RWPE2 (cell line): ENCODE measurements at regions not wholly inside any gene's neighbourhood (a gene's known extent, or its start where the extent isn't known, plus 50 kb on each side); places are given as distances from the start of the nearest gene placed in this dataset.

Source experiments
- ATAC-seq: fragments of 200-7000 bp; cut with Tn5 transposase; 3 replicates; pipeline ENCODE4 v1.9.1; 2021; ENCODE audit warnings: low read depth
- DNase-seq: peaks from one replicate; pipeline ENCODE4 v3.0.0-alpha.2; 2020; ENCODE audit warnings: low spot score
- H3K27ac ChIP-seq: fragments of 450-650 bp; 2 replicates; pipeline ENCODE4 v1.5.1; 2017; ENCODE audit warnings: mild to moderate bottlenecking; ENCODE audit not compliant: poor library complexity, severe bottlenecking
- H3K27me3 ChIP-seq: fragments of 250-450 bp; sonication (Bioruptor Pico); 2 replicates; pipeline ENCODE4 v1.5.1; 2021; ENCODE audit warnings: mild to moderate bottlenecking, moderate library complexity; ENCODE audit not compliant: insufficient read depth, poor library complexity, severe bottlenecking
- H3K36me3 ChIP-seq: fragments of 250-450 bp; sonication (Bioruptor Pico); 2 replicates; pipeline ENCODE4 v1.5.1; 2020; ENCODE audit warnings: low read depth, mild to moderate bottlenecking, moderate library complexity
- H3K4me1 ChIP-seq: fragments of 250-450 bp; sonication (Bioruptor Pico); 2 replicates; pipeline ENCODE4 v1.5.1; 2021; ENCODE audit warnings: mild to moderate bottlenecking, moderate library complexity; ENCODE audit not compliant: insufficient read depth, poor library complexity, severe bottlenecking
- H3K4me3 ChIP-seq: fragments of 250-450 bp; sonication (Bioruptor Pico); 2 replicates; pipeline ENCODE4 v1.5.1; 2021; ENCODE audit warnings: mild to moderate bottlenecking, moderate library complexity; ENCODE audit not compliant: severe bottlenecking
- H3K9me3 ChIP-seq: fragments of 250-450 bp; sonication (Bioruptor Pico); 2 replicates; pipeline ENCODE4 v1.5.1; 2021; ENCODE audit warnings: mild to moderate bottlenecking, moderate library complexity; ENCODE audit not compliant: severe bottlenecking
- TF ChIP-seq, protein P1 (sequence below): fragments of 450-650 bp; IDR thresholded peaks from one replicate; pipeline ENCODE4 v1.5.1; 2017; ENCODE audit warnings: mild to moderate bottlenecking, moderate library complexity; ENCODE audit not compliant: poor library complexity, severe bottlenecking

DNA sequence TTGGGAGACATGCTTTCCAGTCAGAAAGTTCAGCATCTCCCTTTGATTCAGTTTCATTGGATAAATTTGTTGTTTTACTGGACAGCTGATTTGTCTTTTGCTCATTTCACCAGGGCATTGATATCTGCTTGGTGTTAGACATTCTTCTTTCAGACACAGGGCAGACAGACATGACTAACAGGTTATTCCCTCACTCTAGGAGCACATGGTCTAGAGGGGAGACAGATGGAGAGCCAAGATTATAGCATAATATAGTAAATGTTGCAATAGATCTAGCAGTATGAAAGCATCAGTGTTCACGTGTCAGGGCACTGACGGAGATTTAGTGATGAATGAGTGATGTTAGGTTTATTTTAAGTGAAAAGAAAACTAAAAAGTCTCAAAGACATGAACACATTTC is 187.0 kb upstream of the CYRIA start:
- Histone ChIP-seq H3K9me3 (no peaks in the 10 kb centered on the region), H3K27ac (no peak overlapping the region), H3K4me3 (no peak overlapping the region), H3K36me3 (no peaks in the 10 kb centered on the region), H3K4me1 (no peaks in the 10 kb centered on the region), H3K27me3 (no peaks in the 10 kb centered on the region)
- DNase-seq: no peak
- ATAC-seq: no peak
- TF ChIP-seq, protein P1, sequence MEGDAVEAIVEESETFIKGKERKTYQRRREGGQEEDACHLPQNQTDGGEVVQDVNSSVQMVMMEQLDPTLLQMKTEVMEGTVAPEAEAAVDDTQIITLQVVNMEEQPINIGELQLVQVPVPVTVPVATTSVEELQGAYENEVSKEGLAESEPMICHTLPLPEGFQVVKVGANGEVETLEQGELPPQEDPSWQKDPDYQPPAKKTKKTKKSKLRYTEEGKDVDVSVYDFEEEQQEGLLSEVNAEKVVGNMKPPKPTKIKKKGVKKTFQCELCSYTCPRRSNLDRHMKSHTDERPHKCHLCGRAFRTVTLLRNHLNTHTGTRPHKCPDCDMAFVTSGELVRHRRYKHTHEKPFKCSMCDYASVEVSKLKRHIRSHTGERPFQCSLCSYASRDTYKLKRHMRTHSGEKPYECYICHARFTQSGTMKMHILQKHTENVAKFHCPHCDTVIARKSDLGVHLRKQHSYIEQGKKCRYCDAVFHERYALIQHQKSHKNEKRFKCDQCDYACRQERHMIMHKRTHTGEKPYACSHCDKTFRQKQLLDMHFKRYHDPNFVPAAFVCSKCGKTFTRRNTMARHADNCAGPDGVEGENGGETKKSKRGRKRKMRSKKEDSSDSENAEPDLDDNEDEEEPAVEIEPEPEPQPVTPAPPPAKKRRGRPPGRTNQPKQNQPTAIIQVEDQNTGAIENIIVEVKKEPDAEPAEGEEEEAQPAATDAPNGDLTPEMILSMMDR: no peak

DNA sequence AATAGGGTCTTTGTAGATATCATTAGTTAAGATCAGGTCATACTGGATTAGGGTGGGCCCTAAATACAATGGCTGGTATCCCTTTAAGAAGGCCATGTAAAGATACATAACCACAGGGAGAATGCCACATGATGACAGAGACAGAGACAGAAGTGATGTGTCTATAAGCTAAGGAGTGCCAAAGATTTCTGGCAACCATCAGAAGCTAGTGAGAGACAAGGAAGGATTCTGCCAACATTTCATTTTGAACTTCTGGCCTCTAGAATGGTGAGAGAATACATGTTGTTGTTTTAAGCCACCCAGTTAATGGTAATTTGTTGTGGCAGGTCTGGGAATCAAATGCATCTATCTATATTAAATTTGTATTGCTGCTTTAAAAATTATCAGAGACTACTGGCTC is 185.5 kb upstream of the CYRIA start:
- no peak for ATAC-seq
- no peaks in the 10 kb centered on the region for H3K36me3 ChIP-seq
- H3K4me3 ChIP-seq: no peak overlapping the region
- no peaks in the 10 kb centered on the region for H3K27me3 ChIP-seq
- TF ChIP-seq, protein P1: no peak
- no peaks in the 10 kb centered on the region for H3K4me1 ChIP-seq
- no peak for DNase-seq
- H3K9me3 ChIP-seq: no peaks in the 10 kb centered on the region
- no peak overlapping the region for H3K27ac ChIP-seq

DNA sequence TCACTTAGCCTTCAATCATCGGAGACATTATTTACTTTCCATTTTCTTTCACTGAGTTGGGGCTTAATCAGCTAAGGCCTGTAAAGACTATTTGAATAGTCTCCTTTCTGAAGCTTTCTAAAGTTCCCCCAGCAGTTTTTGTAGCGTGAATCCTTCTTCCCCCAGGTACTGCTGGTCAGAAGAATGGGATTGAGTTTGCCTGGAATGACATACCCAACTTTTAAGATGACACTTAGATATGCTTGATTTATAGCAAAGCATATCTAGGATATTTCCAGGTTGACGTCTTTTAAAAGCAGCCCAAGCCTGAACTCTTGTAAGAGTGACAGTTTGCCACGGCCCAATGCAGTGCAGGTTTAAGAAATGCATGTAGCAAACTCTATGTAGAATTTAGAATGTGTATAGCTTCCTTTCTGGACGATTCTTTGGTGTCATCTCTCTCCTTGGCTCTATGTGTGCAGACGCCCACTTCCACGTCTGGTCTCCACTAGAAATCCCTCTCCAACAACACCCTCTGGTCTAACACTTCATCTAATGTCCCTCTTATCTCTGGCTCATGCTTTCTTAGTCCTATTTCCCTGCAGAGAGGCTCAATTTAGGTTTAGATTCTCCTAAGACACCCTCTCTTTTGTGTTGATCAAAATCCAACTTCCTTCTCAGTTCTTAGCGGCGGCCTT is 175.0 kb upstream of the CYRIA start:
- no peak for DNase-seq
- ATAC-seq: no peak
- no peaks in the 10 kb centered on the region for H3K4me1 ChIP-seq
- no peak overlapping the region for H3K27ac ChIP-seq
- TF ChIP-seq, protein P1: no peak
- H3K4me3 ChIP-seq: no peak overlapping the region
- H3K36me3 ChIP-seq: no peaks in the 10 kb centered on the region
- H3K9me3 ChIP-seq: no peaks in the 10 kb centered on the region
- no peaks in the 10 kb centered on the region for H3K27me3 ChIP-seq

- Histone ChIP-seq H3K36me3 (no peaks in the 10 kb centered on the region), H3K4me1 (no peaks in the 10 kb centered on the region), H3K9me3 (no peaks in the 10 kb centered on the region), H3K27me3 (no peaks in the 10 kb centered on the region), H3K27ac (no peak overlapping the region), H3K4me3 (no peak overlapping the region)
- DNase-seq: no peak
- TF ChIP-seq, protein P1: peak; percentile 6
- no peak for ATAC-seq
Observed at GRCh38 chr2:16832910-16833309, 167.3 kb upstream of the CYRIA start.

- no peak overlapping the region for H3K4me3 ChIP-seq
- no peaks in the 10 kb centered on the region for H3K36me3 ChIP-seq
- DNase-seq (no peak), ATAC-seq (no peak)
- no peaks in the 10 kb centered on the region for H3K9me3 ChIP-seq
- TF ChIP-seq, protein P1: no peak
- peaks cover 2% of the 10 kb centered on the region for H3K4me1 ChIP-seq
- no peaks in the 10 kb centered on the region for H3K27me3 ChIP-seq
- no peak overlapping the region for H3K27ac ChIP-seq
Observed at GRCh38 chr2:16828828-16829160, 163.2 kb upstream of the CYRIA start.
